Epithelial cell of proximal tubule (primary cell): ENCODE measurements at regions not wholly inside any gene's neighbourhood (a gene's known extent, or its start where the extent isn't known, plus 50 kb on each side); places are given as distances from the start of the nearest gene placed in this dataset.

ENCODE experiments used
- DNase-seq: peaks from one replicate; pipeline ENCODE4 v3.0.0-alpha.2; 2011; ENCODE audit warnings: low read depth
- H3K4me3 ChIP-seq: 2 replicates; pipeline ENCODE4 v1.5.1; 2011; ENCODE audit warnings: low read depth, mild to moderate bottlenecking, low read length
- TF ChIP-seq, protein P1 (sequence below): conservative IDR thresholded peaks from 2 replicates; pipeline ENCODE4 v1.5.1; 2012; ENCODE audit warnings: low read depth, mild to moderate bottlenecking, low read length

DNA sequence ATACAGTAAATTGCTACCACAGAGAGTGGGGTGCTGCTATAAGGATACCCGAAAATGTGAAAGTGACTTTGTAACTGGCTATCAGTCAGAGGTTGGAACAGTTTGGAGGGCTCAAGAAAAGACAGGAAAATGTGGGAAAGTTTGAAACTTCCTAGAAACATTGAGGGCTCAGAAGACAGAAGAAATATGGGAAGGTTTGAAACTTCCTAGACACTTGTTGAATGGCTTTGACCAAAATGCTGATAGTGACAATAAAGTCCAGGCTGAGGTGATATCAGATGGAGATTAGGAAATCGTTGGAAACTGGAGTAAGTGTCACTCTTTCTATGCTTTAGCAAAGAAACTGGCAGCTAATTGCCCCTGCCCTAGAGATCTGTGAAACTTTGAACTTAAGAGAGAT is 1158.6 kb upstream of the CDH6 start:
- TF ChIP-seq, protein P1, sequence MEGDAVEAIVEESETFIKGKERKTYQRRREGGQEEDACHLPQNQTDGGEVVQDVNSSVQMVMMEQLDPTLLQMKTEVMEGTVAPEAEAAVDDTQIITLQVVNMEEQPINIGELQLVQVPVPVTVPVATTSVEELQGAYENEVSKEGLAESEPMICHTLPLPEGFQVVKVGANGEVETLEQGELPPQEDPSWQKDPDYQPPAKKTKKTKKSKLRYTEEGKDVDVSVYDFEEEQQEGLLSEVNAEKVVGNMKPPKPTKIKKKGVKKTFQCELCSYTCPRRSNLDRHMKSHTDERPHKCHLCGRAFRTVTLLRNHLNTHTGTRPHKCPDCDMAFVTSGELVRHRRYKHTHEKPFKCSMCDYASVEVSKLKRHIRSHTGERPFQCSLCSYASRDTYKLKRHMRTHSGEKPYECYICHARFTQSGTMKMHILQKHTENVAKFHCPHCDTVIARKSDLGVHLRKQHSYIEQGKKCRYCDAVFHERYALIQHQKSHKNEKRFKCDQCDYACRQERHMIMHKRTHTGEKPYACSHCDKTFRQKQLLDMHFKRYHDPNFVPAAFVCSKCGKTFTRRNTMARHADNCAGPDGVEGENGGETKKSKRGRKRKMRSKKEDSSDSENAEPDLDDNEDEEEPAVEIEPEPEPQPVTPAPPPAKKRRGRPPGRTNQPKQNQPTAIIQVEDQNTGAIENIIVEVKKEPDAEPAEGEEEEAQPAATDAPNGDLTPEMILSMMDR: no peak
- no peak for DNase-seq
- H3K4me3 ChIP-seq: no peak overlapping the region

DNA sequence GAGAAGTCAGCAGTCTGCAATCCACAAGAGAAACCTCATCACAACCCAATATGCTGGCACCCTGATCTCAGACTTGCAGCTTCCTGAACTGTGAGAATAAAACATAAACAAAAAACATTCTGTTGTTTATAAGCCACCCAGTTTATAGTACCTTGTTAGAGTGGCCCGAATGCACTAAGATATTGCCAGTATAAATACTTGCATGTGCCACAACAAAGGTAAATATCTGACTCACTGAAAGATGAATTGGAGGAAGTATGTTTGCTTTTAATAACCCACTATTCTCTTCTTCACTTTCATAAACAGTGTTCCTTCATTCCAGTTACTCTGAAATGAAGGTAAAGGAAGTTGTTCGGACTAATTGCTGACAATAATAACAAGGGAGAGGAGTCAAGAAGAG is 1163.4 kb upstream of the CDH6 start:
- DNase-seq: no peak
- TF ChIP-seq, protein P1: no peak
- no peak overlapping the region for H3K4me3 ChIP-seq

GRCh38 chr5:30001826-30002225 is 1191.7 kb upstream of the CDH6 start:
- TF ChIP-seq, protein P1: no peak

DNA sequence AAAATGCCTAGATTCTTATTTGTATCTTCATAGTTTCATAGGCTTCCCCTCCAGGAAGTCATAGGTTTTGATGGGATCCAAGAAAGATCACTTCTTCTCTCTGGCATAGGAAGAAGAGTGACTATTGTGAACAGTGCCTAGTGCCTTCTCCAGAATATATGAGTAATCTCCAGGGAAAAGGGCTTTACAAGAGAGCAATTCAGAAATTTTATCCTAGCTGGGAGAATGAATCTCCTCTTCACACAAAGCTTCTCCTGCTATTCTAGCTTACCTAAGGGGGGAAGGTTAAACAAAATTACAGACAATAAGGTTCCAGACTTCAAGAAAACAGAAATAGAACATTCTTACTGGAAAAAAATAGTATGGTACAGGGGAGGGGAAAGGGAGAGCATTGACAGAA is 1193.3 kb upstream of the CDH6 start:
- DNase-seq: no peak
- TF ChIP-seq, protein P1: no peak
- no peak overlapping the region for H3K4me3 ChIP-seq

More at GRCh38 chr5:30001826-30002225, 1191.7 kb upstream of the CDH6 start:
- H3K4me3 ChIP-seq: no peak overlapping the region
- DNase-seq: no peak

GRCh38 chr5:29995154-29995553 is 1198.3 kb upstream of the CDH6 start:
- DNase-seq: no peak
- no peak overlapping the region for H3K4me3 ChIP-seq
- TF ChIP-seq, protein P1: no peak

DNA sequence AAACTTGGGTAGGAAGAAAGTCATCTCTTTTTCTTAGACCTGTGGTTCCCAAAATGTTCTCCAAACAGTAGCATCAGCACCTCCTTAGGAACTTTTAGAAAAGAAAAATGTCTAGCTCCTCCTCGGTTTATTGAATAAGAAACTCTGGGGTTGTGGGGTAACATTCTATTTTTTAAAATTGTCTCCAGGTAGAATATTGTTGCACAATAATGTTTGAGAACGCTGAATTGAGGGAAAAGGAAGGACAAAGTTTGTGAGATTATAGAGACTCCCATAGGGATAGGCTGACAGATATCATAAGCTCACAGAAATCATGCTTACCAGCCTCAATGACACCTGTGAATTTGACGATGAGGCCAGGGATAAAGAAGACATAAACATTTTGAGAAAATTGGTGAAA is 1199.0 kb upstream of the CDH6 start:
- H3K4me3 ChIP-seq: no peak overlapping the region
- TF ChIP-seq, protein P1: no peak
- no peak for DNase-seq

GRCh38 chr5:29993286-29993685 is 1200.2 kb upstream of the CDH6 start:
- no peak for DNase-seq
- no peak overlapping the region for H3K4me3 ChIP-seq
- TF ChIP-seq, protein P1: no peak
